Skeletal muscle tissue (tissue), 3 donors: ENCODE measurements at regions not wholly inside any gene's neighbourhood (a gene's known extent, or its start where the extent isn't known, plus 50 kb on each side); places are given as distances from the start of the nearest gene placed in this dataset.

ENCODE experiments used
- H3K27ac ChIP-seq: one replicate; pipeline ENCODE4 v1.7.0; 2013; ENCODE audit warnings: mild to moderate bottlenecking, low read depth, low read length, inconsistent platforms
- H3K27me3 ChIP-seq, 3 donors: one replicate each; pipeline ENCODE4 v1.7.0; 2013; ENCODE audit warnings: low read length in 3 of 3; ENCODE audit not compliant: control insufficient read depth in 3 of 3, insufficient read depth in 3 of 3
- H3K36me3 ChIP-seq, 3 donors: one replicate each; pipeline ENCODE4 v1.7.0; 2013; ENCODE audit warnings: low read length in 3 of 3; ENCODE audit not compliant: control insufficient read depth in 3 of 3, insufficient read depth in 3 of 3
- H3K4me1 ChIP-seq, 3 donors: one replicate each; pipeline ENCODE4 v1.7.0; 2013; ENCODE audit warnings: low read length in 3 of 3, mild to moderate bottlenecking in 3 of 3; ENCODE audit not compliant: control insufficient read depth in 3 of 3, insufficient read depth in 3 of 3
- H3K4me3 ChIP-seq, 3 donors: one replicate each; pipeline ENCODE4 v1.7.0; 2013; ENCODE audit warnings: low read length in 3 of 3
- H3K9ac ChIP-seq, 3 donors: one replicate each; pipeline ENCODE4 v1.7.0; 2013; ENCODE audit warnings: low read length in 3 of 3, mild to moderate bottlenecking in 3 of 3, moderate library complexity in 2 of 3, low read depth in 1 of 3
- H3K9me3 ChIP-seq, 3 donors: one replicate each; pipeline ENCODE4 v1.7.0; 2013; ENCODE audit warnings: low read length in 3 of 3; ENCODE audit not compliant: control insufficient read depth in 3 of 3
- donor health status: Osteomylitis.

GRCh38 chr6:122141246-122141645, 258.2 kb upstream of the HSF2 start:
- no peaks in the 10 kb centered on the region for H3K36me3 ChIP-seq
- H3K27me3 ChIP-seq: no peaks in the 10 kb centered on the region
- no peak overlapping the region for H3K27ac ChIP-seq
- H3K9ac ChIP-seq: no peak overlapping the region
- no peaks in the 10 kb centered on the region for H3K4me1 ChIP-seq
- H3K4me3 ChIP-seq: no peak overlapping the region
- no peaks in the 10 kb centered on the region for H3K9me3 ChIP-seq

GRCh38 chr6:122143813-122144601, 255.4 kb upstream of the HSF2 start:
- Histone ChIP-seq H3K27me3 (no peaks in the 10 kb centered on the region), H3K36me3 (no peaks in the 10 kb centered on the region), H3K4me3 (no peak overlapping the region), H3K4me1 (no peaks in the 10 kb centered on the region), H3K27ac (no peak overlapping the region), H3K9me3 (no peaks in the 10 kb centered on the region), H3K9ac (no peak overlapping the region)

- Histone ChIP-seq H3K36me3 (no peaks in the 10 kb centered on the region), H3K27me3 (no peaks in the 10 kb centered on the region), H3K4me1 (no peaks in the 10 kb centered on the region), H3K9ac (no peak overlapping the region), H3K9me3 (no peaks in the 10 kb centered on the region), H3K27ac (no peak overlapping the region), H3K4me3 (no peak overlapping the region)
These were observed 254.2 kb upstream of the HSF2 start for GRCh38 chr6:122145246-122145645.

- no peak overlapping the region for H3K9ac ChIP-seq
- no peak overlapping the region for H3K4me3 ChIP-seq
- H3K27ac ChIP-seq: no peak overlapping the region
- H3K9me3 ChIP-seq: no peaks in the 10 kb centered on the region
- H3K27me3 ChIP-seq: no peaks in the 10 kb centered on the region
- H3K36me3 ChIP-seq: no peaks in the 10 kb centered on the region
- H3K4me1 ChIP-seq: no peaks in the 10 kb centered on the region
These were observed 253.7 kb upstream of the HSF2 start for GRCh38 chr6:122145741-122146240.

- Histone ChIP-seq H3K9me3 (no peaks in the 10 kb centered on the region), H3K9ac (no peak overlapping the region), H3K27ac (no peak overlapping the region), H3K4me3 (no peak overlapping the region), H3K36me3 (no peaks in the 10 kb centered on the region), H3K27me3 (no peaks in the 10 kb centered on the region), H3K4me1 (no peaks in the 10 kb centered on the region)
These were observed 252.2 kb upstream of the HSF2 start for GRCh38 chr6:122147291-122147690.

GRCh38 chr6:122151066-122151465, 248.4 kb upstream of the HSF2 start:
- Histone ChIP-seq H3K9ac (no peak overlapping the region), H3K27me3 (no peaks in the 10 kb centered on the region), H3K27ac (no peak overlapping the region), H3K4me3 (no peak overlapping the region), H3K4me1 (no peaks in the 10 kb centered on the region), H3K9me3 (no peaks in the 10 kb centered on the region), H3K36me3 (no peaks in the 10 kb centered on the region)

GRCh38 chr6:122151763-122152162, 247.7 kb upstream of the HSF2 start:
- no peak overlapping the region for H3K9ac ChIP-seq
- H3K27me3 ChIP-seq: no peaks in the 10 kb centered on the region
- H3K27ac ChIP-seq: no peak overlapping the region
- H3K4me1 ChIP-seq: no peaks in the 10 kb centered on the region
- no peak overlapping the region for H3K4me3 ChIP-seq
- H3K36me3 ChIP-seq: no peaks in the 10 kb centered on the region
- H3K9me3 ChIP-seq: no peaks in the 10 kb centered on the region

GRCh38 chr6:122153557-122153956, 245.9 kb upstream of the HSF2 start:
- H3K27ac ChIP-seq: no peak overlapping the region
- H3K9ac ChIP-seq: no peak overlapping the region
- no peaks in the 10 kb centered on the region for H3K36me3 ChIP-seq
- H3K9me3 ChIP-seq: no peaks in the 10 kb centered on the region
- no peak overlapping the region for H3K4me3 ChIP-seq
- H3K27me3 ChIP-seq: no peaks in the 10 kb centered on the region
- no peaks in the 10 kb centered on the region for H3K4me1 ChIP-seq

- H3K9ac ChIP-seq: no peak overlapping the region
- no peaks in the 10 kb centered on the region for H3K27me3 ChIP-seq
- no peaks in the 10 kb centered on the region for H3K4me1 ChIP-seq
- no peak overlapping the region for H3K27ac ChIP-seq
- no peaks in the 10 kb centered on the region for H3K36me3 ChIP-seq
- no peak overlapping the region for H3K4me3 ChIP-seq
- H3K9me3 ChIP-seq: no peaks in the 10 kb centered on the region
These were observed 245.3 kb upstream of the HSF2 start for GRCh38 chr6:122154155-122154554.

- no peak overlapping the region for H3K9ac ChIP-seq
- no peaks in the 10 kb centered on the region for H3K36me3 ChIP-seq
- no peak overlapping the region for H3K4me3 ChIP-seq
- H3K27me3 ChIP-seq: no peaks in the 10 kb centered on the region
- no peaks in the 10 kb centered on the region for H3K4me1 ChIP-seq
- no peak overlapping the region for H3K27ac ChIP-seq
- H3K9me3 ChIP-seq: no peaks in the 10 kb centered on the region
These were observed 244.4 kb upstream of the HSF2 start for GRCh38 chr6:122154912-122155575.
